ENCODE measurements at regions not wholly inside any gene's neighbourhood (a gene's known extent, or its start where the extent isn't known, plus 50 kb on each side); places are given as distances from the start of the nearest gene placed in this dataset.

- no peak for TF ChIP-seq CTCF (IDR thresholded peaks at IDR 0.05)
- TF ChIP-seq POLR2A (IDR thresholded peaks at IDR 0.05), result no peak
- TF ChIP-seq EP300 (IDR thresholded peaks at IDR 0.05), result no peak
Observed at GRCh38 chr4:67201334-67201733, 344.0 kb downstream of the CENPC start.

Measured in ovary (tissue), 3 donors.